ENCODE measurements at regions not wholly inside any gene's neighbourhood (a gene's known extent, or its start where the extent isn't known, plus 50 kb on each side); places are given as distances from the start of the nearest gene placed in this dataset.

DNA sequence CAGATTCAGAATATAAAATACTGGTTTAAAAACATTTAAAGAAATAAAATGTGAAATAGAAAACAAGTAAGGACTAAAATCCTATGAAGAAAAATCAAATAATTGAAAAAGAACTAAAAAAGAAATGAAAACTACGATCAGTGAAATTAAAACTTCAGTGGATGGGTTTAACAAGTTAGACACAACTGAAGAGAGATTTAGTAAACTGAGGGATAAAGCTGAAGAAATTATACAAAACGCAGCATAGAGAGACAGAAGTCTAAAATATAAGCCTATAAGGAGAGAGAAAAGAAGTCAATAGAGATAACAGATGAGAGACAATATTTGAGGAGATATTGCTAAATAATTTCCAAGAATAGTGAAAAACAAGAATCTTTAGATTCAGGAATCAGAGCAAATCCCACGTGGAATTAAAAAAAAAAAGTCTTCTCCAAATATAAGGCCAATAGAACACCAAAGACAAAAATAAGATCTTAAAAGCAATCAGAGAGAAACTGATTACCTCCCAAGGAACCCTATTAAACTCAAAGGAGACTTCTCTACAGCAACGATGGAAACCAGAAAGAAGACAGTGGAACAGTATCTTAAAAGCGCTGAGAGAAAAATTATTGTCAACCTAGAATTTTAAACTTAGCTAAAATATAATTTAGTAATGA lies 59.6 kb upstream of the ABL1 start:
- TF ChIP-seq POLR2AphosphoS5 (IDR thresholded peaks at IDR 0.05; ENCODE audit: low read depth, low read length) = no peak
- no peak for TF ChIP-seq SIN3A (IDR thresholded peaks at IDR 0.05; ENCODE audit: borderline replicate concordance, insufficient read depth, low read length)
- no peak for TF ChIP-seq TAF1 (IDR thresholded peaks at IDR 0.05; ENCODE audit: borderline replicate concordance, insufficient read depth, low read length)
- TF ChIP-seq, protein P1, sequence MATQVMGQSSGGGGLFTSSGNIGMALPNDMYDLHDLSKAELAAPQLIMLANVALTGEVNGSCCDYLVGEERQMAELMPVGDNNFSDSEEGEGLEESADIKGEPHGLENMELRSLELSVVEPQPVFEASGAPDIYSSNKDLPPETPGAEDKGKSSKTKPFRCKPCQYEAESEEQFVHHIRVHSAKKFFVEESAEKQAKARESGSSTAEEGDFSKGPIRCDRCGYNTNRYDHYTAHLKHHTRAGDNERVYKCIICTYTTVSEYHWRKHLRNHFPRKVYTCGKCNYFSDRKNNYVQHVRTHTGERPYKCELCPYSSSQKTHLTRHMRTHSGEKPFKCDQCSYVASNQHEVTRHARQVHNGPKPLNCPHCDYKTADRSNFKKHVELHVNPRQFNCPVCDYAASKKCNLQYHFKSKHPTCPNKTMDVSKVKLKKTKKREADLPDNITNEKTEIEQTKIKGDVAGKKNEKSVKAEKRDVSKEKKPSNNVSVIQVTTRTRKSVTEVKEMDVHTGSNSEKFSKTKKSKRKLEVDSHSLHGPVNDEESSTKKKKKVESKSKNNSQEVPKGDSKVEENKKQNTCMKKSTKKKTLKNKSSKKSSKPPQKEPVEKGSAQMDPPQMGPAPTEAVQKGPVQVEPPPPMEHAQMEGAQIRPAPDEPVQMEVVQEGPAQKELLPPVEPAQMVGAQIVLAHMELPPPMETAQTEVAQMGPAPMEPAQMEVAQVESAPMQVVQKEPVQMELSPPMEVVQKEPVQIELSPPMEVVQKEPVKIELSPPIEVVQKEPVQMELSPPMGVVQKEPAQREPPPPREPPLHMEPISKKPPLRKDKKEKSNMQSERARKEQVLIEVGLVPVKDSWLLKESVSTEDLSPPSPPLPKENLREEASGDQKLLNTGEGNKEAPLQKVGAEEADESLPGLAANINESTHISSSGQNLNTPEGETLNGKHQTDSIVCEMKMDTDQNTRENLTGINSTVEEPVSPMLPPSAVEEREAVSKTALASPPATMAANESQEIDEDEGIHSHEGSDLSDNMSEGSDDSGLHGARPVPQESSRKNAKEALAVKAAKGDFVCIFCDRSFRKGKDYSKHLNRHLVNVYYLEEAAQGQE (IDR thresholded peaks at IDR 0.05; ENCODE audit: insufficient read depth in 1 of 2, low read depth in 2 of 2, low read length in 2 of 2) = no peak
- TF ChIP-seq FOXP2 (optimal IDR thresholded peaks at IDR 0.05; ENCODE audit: borderline replicate concordance, extremely low read depth, extremely low read length, insufficient read depth) = no peak

DNA sequence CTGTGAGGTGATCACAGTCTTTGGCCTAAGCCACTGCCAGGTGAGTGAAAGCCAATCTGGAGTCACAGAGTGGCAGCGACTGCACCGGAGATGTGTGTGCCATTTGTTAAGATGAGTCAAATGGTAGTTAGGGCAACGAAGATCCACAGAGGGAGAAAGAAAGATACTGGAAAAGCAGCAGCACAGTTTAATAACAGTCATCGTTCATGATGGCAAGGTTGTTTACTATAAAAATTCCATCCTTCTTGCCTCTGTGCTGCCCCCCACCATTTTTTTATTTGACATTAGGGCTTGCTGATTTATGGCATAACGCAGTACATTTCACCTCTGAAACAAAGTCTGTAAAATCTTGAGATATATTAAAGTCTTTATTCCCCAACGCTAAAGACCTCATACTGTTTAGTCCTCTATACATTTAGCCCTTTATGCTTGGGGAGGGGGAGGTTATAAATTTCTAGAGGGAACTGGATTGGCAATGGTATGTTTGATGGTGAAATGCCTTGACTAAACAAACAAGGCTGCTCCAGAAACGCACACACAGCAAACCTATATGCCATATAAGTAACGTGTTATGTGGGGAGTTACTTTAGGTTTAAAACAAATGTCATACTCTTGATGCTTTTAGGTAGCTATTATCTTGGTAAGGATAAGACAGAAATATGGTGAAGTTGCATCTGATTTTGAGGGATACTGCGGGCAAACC lies 55.8 kb upstream of the ABL1 start:
- TF ChIP-seq, protein P1 (IDR thresholded peaks at IDR 0.05; ENCODE audit: insufficient read depth in 1 of 2, low read depth in 2 of 2, low read length in 2 of 2) = no peak

DNA sequence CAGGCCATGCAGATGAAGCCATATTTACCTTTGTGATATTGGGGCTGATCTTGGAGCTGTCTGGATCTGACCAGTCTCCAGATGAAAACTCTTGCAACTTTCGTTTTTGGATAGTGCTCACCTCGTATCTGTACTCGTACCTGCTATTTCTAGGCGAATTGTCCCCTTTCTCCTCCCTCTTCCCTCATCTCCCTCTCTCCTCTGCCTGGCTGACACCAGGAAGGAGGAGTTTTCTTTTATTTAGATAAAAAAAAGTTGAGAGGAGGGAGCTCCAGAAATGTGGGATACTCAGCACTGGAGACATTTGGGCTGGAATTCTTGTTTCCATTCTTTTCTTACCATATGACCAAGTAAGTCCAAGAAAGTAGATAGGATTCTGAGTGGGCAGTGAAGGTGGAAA lies 54.6 kb upstream of the ABL1 start:
- TF ChIP-seq FOXP2 (optimal IDR thresholded peaks at IDR 0.05; ENCODE audit: borderline replicate concordance, extremely low read depth, extremely low read length, insufficient read depth) = no peak
- TF ChIP-seq POLR2AphosphoS5 (IDR thresholded peaks at IDR 0.05; ENCODE audit: low read depth, low read length) = no peak
- TF ChIP-seq, protein P1 (IDR thresholded peaks at IDR 0.05; ENCODE audit: insufficient read depth in 1 of 2, low read depth in 2 of 2, low read length in 2 of 2) = no peak
- TF ChIP-seq TAF1 (IDR thresholded peaks at IDR 0.05; ENCODE audit: borderline replicate concordance, insufficient read depth, low read length) = no peak
- no peak for TF ChIP-seq SIN3A (IDR thresholded peaks at IDR 0.05; ENCODE audit: borderline replicate concordance, insufficient read depth, low read length)

DNA sequence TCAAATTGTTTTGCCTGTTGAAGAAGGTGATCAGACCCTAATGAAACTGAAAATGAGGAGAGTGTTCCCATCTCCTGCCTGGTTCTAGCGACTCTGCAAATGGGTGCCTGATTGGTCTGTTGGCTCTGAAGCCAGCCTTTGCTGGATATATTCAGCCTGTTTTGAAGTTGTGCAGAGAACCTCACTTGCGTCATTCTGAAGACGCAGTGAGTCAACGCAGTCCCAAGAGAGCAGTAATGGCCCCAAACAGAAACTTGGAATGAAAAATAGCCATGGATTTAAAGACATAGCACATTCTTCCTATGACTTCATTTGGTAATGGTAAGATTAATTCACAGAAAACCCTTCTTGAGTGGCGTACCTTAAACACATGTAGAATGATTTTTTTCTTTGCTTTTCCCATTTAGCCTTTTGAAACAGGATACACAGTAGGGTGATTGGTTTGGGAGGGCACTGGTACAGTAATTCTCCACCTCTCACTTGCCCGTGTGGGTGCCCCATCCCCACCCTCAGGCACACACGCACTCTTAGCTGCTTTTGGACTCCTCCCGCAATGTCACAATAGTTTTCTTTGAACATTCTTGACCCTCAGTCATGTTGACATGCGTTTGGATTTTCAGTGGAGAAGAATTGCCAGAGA lies 54.1 kb upstream of the ABL1 start:
- peak; percentile 40; the same call in 1 of the 2 replicates for TF ChIP-seq POLR2AphosphoS5 (IDR thresholded peaks at IDR 0.05; ENCODE audit: low read depth, low read length)
- TF ChIP-seq, protein P1 (IDR thresholded peaks at IDR 0.05; ENCODE audit: insufficient read depth in 1 of 2, low read depth in 2 of 2, low read length in 2 of 2) = no peak
- TF ChIP-seq SIN3A (IDR thresholded peaks at IDR 0.05; ENCODE audit: borderline replicate concordance, insufficient read depth, low read length) = no peak
- TF ChIP-seq TAF1 (IDR thresholded peaks at IDR 0.05; ENCODE audit: borderline replicate concordance, insufficient read depth, low read length) = peak; percentile 34; the same call in 1 of the 2 replicates
- TF ChIP-seq FOXP2 (optimal IDR thresholded peaks at IDR 0.05; ENCODE audit: borderline replicate concordance, extremely low read depth, extremely low read length, insufficient read depth) = no peak
